Left colon (tissue), 2 donors: ENCODE measurements at regions not wholly inside any gene's neighbourhood (a gene's known extent, or its start where the extent isn't known, plus 50 kb on each side); places are given as distances from the start of the nearest gene placed in this dataset.

Source experiments
- ATAC-seq: fragments of 200-7000 bp; cut with Tn5 transposase; one replicate; pipeline ENCODE4 v1.9.1; 2020; ENCODE audit warnings: mild to moderate bottlenecking, moderate library complexity
- DNase-seq, 2 donors: peaks; one replicate each; pipeline ENCODE4 v3.0.0-alpha.2; 2020
- intact Hi-C, 2 donors: fragments of 100-400 bp; cut with DNase I in 1 of 2; cut with micrococcal nuclease in 1 of 2; formaldehyde crosslinking; loops; one replicate each; pipeline versions ENCODE4 v1.11.2 to v1.14.0; 2022; cut with DNase I, micrococcal nuclease
- donor health status: DM: no; HTN: no; CAD: no.
- donor health status: DM: yes; HTN: yes; CAD: no.

DNA sequence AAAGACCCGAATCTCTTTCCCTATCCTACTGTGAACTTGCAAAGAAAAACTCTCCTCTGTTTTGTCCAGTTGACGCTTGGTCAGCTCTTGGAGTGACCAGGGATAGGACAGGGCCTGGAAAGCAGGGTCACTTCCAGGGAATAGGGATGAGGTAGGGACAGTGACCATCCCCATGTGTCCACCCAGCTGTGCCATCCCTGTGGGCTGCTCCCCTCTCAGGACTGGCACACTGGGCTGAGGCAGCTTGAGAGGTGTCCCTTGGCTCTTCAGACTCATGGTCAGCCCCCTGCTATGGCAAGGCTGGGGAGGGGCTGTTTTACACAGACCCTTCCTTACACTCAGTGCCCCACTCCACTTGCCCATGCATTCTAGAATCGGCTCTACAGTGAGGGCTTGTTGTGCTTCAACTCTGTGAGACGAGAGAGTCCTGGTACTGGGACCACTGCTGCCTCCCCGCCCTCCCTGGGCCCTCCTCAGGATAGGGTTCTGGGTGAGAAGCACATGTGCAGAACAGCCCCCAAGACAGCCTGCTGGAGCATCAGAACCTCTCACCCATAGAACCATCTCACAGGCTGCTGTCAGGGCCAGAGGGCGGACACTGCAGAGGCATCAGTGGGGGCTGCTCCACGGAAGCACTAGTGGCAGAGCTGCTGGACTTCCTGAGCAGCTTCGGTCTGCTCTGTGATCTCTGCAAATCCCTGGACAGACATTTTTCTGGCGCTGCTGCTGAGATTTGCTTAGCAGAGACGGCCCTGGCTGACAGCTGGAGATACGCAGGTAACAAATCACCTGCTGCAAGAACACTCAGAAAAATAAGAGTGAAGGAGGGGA, 202.8 kb upstream of the CXCL12 start:
- DNase-seq (no peak), ATAC-seq (no peak)
- intact Hi-C loops = no loop called here

DNA sequence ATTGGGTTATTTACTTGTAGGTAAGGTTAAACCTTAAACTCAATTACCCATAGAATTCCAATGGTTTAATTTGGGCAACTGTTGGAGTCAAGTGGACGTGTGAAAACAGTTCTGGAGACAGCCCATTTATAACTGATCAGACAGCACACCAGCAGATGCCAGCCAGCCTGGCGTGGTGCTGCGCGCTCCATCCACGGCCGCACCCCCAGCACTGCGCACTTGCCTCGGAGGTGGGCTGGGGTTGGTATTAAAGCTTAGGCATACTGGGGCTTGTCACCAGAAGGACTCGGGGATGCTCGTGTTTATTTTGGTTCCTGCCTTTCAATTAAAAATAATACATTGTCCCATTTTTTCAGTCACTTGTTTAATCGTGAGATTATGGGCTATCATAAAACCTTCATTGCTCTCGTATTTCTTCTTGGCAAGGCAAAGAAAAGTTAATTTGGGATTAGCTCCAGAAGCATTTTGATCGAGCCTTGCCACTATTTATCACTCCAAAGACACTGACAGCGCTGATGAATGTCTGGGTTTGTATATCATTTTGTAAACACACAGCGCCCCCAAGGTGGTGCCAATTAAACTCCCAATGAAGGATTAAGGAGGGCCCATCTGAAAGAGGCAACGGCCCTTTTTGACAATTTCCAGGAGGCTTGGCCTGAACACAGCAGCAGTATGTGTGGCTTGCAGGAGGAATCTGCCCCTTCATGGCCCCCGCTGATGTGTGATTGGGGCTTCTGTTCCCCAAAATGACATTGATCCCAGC, 204.5 kb upstream of the CXCL12 start:
- intact Hi-C loops = no loop called here
- no peak for ATAC-seq

DNA sequence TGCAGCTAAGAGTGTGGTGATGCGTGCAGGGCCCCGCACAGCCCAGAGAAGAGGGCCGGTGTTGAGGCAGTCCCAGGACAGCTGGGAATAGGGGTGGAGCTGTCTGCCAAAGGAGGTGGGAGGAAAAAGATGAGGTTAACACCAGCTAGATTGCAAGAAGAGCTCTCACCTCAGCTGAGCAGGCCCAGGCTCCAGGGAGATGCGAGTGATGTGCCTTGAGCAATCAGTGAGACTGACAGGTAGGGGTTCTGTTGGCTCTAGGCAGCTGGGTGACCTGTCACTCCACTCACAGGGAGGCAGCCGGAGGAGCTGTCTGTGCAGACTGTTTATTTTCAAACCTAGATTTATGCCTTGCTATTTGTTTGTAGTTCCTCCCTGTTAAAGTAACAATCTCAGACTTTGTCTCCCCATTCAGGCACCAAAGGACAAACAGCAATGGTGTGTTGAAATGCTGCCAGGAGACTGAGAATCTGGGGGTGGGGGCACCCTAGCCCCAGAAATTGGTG, 205.1 kb upstream of the CXCL12 start:
- intact Hi-C loops = no loop called here
- DNase-seq (no peak), ATAC-seq (no peak)

More for the DNA sequence above, 204.5 kb upstream of the CXCL12 start:
- no peak for DNase-seq

DNA sequence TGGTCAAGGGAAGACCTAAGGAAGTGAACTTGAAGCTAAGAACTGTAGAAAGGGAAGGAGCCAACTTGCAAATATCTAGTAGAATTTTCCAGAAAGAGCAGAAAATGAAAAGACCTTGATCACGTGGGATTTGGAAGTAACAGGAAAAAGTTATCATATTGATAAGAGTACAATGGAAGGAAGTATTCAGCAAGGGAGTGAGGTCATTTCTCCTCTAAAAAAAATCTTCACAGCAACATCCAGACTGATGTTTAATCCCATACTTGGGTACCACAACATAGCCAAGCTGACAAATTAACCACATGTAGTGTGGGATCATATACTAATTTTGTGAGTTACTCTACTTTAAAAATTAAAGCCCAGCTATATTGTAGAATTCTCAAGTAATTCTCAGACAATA, 207.0 kb upstream of the CXCL12 start:
- intact Hi-C loops = no loop called here
- ATAC-seq (no peak), DNase-seq (no peak)

DNA sequence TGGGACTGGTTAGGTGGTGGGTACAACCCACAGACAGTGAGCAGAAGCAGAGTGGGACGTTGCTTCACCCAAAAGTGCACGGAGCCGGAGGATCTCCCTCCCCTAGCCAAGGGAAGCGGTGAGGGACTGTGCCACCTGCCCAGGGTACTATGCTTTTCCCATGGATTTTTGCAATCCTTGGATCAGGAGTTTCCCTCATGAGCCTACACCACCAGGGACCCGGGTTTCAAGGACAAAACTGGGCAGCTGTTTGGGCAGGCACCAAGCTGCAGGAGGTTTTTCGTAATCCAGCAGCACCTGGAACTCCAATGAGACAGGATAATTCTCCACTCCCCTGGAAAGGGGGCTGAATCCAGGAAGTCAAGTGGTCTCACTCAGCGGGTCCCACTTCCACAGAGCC, 209.1 kb upstream of the CXCL12 start:
- ATAC-seq = no peak
- intact Hi-C loops = no loop called here
- DNase-seq = no peak

DNA sequence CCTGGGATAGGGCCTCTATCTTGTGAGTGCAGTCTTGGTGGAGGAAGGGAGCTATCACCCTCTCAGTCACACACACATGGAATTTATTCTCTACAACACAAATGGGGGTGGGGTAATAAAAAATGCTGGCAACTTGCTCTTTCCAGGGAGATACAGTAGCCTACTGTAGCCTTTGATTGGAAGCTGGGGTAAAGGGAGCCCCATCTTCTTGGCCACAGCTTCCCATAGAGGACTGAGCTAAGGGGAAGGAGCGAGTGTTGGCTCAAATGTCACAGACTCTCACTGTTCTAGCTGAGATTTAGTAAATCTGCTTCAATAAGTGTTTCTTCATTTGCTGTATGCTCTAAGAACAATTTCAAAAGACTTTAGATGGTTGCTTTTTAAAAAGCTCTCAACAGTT, 222.2 kb upstream of the CXCL12 start:
- no peak for DNase-seq
- ATAC-seq = no peak
- intact Hi-C loops = no loop called here

DNA sequence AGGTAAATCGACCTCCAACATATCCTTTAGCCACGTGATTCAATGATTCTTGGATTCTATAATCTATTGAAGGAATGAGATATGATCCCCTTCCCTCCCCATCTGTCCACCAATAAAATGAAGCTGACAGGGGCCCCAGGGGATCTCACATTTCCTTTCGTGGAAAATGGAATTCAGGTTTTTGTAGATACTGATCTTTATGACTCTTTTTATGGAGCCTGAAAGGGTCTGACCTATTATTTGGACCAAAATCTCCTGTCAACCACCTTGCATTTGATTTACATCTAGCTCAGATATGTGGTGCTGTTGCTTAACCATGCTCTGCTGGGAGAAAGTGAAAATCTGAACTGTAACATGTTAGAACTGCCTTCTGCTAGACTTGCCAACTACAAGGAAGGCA, 234.0 kb upstream of the CXCL12 start:
- DNase-seq = no peak
- intact Hi-C loops = no loop called here
- ATAC-seq = no peak

DNA sequence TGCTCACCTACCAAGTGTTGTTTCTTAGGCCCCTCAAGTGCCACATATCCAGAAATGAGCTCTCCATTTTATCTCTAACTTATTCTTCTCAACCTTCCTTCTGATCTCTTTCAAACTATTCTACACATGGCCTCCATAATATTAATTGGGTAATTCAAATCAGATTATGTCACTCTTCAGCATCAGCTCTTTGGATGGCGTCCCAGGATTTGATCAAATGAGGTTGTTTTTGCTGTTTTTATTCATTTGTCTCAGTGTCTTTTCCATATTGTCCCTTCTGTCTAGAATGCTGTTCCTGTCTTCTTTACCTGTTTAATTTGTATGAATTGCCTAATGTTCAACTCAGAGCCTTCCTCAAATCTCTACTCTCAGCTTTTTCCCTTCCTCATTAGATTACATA, 234.6 kb upstream of the CXCL12 start:
- no peak for ATAC-seq
- DNase-seq = no peak
- intact Hi-C loops = no loop called here

DNA sequence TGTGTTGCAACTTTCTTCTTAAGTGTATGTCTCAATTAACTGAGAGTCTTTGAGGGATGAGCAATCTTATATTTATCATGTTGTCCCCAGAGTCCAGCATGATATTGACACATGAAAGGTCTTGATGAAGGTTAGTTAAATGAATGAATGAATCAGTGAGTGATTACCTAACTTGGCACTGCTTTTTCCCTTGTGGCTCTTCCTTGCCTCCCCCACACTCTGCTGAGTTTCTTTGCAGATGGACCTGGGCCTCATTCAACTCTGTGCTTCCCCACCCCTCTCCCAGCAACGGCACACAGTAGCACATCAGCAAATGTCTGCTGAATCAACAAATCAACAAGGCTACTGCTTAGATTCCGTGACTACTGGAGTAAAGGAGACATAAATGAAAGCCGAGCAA, 235.1 kb upstream of the CXCL12 start:
- DNase-seq (no peak), ATAC-seq (no peak)
- intact Hi-C loops = no loop called here

DNA sequence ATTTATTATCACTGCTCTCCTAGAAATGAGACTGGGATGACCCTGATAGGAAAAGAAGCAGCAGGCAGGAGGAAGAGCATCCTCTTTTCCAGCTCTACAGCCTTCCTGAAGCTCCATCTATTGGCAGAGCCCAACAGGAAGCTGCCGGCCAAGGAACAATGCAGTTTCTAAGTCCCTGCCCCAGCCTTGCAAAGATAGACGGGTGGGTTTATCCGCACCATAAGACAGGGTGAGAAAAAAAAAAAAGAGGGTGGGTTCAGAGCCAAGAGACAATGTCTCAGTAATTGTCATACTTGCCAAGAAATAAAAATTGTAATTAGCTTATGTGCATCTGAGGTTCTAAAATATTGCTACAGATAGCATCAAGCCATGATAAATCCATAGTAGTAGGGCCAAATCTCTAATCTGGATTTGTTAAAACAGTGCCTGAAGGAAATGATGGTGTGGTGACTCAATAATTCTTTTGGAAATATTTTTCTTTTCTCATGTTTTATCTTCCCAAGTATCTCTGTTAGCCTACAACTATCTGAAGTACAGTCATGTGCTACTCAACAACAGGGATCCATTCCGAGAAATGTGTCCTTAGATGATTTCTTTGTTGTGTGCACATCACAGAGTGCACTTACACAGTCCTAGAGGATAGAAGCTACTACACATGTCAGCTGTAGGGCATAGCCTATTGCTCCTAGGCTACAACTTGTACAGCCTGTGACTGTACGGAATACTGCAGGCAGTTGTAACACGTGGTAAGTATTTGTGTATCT, 242.9 kb upstream of the CXCL12 start:
- intact Hi-C loops = no loop called here
- no peak for DNase-seq
- no peak for ATAC-seq

DNA sequence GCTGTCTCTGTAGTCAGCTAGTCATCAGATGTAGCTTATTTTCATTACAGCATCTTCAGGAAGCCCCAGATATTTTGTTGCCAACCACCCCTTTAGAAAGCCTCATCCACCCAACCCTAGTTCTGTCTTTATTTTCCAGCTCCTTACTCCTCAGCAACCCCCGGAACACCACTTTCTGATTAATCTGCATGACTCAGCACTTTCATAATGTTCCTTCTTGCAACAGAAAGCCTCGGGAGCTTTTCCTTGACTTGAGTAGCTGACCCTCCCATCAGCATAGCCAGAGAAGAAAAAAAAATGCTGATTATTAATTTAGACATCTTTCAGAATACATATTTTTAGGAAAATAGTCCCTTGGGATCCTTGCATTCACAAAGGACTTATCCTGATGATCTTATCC, 244.0 kb upstream of the CXCL12 start:
- no peak for ATAC-seq
- intact Hi-C loops = no loop called here
- no peak for DNase-seq

DNA sequence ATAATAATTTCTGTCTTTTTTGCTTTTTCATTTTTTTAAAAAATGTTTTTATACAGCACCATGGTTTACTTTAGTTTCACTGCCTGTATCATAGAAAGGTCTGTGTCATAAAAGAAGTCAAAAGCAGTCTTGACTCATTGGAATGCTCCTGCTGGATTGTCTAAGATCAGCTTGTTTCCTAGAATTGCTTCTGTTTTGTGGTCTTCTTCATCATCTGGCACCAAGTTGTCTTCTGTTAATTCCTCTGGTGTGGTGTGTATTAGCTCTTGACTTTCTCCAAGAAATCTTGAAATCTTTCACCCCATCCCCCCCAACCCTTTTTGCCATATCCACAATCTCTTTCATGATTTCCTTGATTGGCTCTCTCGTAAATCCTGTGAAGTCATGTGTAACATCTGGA, 250.3 kb upstream of the CXCL12 start:
- ATAC-seq (no peak), DNase-seq (no peak)
- intact Hi-C loops = no loop called here

DNA sequence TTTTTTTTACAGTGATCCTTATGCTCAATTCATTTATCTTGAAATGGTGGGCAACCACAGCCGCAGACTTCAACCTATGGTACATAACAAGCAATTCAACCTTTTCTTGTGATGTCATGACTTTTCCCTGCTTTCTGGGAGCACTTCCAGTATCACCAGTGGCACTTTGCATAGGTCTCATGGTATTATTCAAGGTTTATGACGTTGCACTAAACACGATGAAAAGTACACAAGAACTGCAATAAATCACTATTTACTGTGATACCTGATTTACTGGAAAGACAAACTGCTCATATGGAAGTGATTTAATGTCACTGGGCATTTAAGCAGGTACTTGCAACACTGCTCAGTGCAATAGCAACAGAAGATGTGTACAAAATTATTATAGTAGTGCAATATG, 251.7 kb upstream of the CXCL12 start:
- ATAC-seq (peak; percentile 72), DNase-seq (no peak)
- intact Hi-C loops = no loop called here

DNA sequence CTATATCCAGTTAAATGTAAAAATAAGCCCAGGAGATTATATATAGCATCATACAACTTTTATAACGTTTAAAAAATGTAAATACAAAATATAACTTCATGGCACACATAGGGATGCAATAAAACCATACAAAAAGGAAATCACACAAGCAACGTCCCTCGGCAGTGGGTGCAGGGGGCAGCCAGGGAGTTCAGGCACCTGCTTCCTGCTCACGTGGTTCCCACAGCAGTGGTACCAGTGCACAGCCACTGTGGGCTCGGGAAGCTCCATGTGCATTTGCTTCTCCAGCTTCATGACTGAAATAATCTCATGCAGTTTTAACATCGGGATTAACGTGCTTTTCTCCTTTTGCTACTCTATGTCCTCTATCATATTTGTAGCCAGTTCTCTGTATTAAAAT, 255.5 kb upstream of the CXCL12 start:
- DNase-seq = no peak
- intact Hi-C loops = no loop called here
- peak; percentile 56 for ATAC-seq

DNA sequence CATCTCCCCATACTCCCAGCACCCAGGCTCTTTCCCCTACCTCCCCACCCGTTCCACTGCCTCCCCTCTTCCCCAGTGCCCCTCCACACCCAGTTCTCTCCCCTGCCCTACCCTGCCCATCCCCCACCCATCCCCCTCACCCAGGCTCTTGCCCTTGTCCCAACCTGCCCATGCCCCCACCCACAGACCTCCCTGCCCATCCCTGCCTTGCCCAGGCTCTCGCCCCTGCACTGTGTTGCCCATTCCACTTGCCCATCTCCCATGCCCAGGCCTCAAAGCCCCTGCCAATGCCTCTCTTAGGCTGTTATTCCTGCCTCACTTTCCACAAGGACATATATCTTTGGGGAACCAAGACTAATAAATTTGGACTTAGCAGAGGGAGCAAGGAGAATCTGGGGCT, 262.6 kb upstream of the CXCL12 start:
- no peak for ATAC-seq
- intact Hi-C loops = no loop called here
- DNase-seq = no peak

DNA sequence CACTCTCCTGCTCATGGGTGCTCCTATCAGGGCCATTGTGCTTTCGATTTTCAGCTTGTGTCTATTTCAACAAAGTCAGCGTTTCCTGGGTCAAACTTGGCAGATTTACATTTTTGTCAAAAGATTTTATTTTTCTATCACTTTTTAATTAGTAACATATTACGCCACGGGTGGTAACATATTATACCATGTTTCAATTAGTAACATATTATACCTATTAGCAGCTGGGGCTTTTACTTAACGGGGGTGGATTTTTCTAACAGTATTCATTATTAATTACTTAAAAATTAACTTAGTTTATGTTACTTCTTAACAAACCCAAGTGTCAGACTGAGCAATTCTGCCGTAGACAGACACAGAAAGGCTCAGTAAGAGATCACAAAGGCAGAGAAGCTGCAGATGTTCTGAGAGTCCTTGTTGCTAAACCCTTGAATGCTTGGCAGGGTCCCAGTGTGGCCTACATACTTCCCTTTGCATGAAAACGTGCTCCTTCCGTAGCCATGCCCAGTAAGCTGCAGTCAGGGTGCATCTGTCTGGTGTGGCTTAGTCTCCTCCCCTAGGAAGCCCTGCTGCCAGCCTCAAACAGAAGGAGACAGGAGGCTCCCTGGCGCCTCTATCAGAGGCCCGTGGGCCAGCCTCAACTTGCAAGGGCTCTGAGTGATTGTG, 263.1 kb upstream of the CXCL12 start:
- intact Hi-C loops = no loop called here
- DNase-seq = peak in 1 of 2 donors; percentile 13
- ATAC-seq = no peak

DNA sequence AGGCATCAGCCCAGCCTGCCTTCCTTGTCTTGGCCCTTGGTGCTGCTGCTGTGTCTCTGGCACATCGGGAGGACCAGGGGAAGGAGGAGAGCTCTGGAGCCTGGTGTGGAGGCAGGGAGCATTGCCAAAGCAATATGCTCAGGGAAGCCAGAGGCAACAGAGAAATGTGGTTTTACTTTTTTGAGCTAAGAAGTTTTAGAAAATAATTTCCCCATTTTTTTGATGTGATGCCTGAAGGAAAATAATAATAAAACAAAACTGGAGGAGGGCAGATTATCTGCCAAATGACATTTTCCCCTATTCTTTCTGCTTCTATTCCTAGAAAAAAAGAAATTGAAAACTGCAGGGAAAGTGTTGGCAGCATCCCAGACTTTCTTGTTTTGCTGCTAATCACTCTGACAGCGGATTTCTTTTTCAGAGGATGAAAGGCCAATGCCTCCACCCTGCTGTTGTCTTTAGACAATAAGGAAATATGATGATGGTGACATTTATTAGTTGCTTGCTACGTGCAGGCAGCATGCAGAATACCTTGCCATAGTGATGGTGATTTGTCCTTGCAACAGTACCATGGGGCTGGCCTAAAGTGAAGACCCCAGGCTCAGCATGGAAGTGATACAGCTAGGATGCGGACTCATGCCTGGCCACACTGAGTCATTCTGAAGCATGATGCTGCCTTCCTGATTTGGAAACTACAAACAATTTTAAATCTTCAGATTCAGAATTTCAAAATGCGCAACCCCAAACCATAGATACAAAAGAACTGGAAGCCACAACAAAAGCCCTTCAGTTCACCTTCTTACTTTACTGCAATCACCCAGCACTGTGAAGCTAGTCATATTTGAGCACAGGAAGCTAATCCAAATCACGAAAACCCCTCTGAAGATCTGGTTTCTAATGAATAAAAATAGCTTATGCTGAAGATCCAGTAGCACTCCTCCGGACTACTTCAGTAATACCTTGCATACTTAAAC, 260.2 kb upstream of the TMEM72 start:
- intact Hi-C loops = no loop called here
- ATAC-seq (no peak), DNase-seq (no peak)

DNA sequence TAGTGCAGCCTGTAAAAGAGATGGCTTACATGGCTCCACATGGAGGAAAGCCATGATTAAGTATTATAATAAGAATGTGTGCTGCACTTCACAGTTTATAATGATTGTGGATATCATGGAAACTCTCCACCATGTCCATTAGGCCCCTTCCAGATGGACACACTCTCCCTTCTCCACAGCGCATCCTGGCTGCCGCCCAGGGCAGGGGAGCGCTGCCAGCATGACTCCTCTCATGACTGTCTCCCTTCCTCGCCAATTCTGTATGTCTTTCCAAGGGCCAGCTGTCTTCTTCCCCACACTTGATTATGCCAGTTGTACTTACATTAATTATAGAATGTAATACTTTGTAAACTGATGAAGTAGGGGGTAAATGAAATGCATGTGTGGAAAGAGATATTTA, 259.3 kb upstream of the TMEM72 start:
- ATAC-seq (no peak), DNase-seq (no peak)
- intact Hi-C loops = no loop called here
